ENCODE measurements at regions not wholly inside any gene's neighbourhood (a gene's known extent, or its start where the extent isn't known, plus 50 kb on each side); places are given as distances from the start of the nearest gene placed in this dataset.

- DNase-seq (ENCODE audit: low read depth, low spot score) = no peak
Observed at GRCh38 chr11:115587718-115588342, 83.6 kb upstream of the CADM1 start.

GRCh38 chr11:115585361-115586024 is 81.3 kb upstream of the CADM1 start:
- DNase-seq (ENCODE audit: low read depth, low spot score) = no peak

DNA sequence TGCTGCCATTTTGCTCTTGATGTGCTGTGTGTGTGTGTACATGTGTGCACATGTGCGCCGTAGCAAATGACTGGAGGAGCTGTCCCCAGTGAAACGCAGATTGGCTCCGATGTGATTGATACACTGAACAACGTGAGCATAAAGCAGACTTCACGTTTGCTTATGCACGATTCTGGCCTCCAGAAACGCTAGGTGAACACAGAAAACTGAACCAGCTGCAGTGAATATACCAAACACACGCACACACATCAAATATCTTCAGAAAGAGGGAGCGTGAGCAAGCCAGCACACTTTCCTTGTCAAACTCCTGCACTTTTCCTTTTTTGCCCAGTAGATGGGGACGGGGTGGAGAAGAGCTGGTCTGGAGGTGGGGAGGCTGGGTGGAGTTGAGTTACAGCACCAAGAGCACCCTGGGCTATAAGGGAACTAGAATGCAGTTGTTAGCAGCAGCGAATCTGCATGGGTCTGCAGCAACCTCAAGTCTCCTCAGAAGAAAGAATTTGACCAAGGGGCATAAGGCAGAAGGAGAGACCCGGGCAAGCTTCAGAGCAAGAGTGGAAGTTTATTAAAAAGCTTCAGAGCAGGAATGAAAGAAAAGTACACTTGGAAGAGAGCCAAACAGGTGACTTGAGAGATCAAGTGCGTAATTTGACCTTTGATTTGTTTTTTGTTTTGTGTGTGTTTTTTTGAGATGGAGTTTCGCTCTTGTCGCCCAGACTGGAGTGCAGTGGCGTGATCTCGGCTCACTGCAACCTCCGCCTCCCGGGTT is 77.8 kb upstream of the CADM1 start:
- no peak for DNase-seq (ENCODE audit: low read depth, low spot score)

- DNase-seq (ENCODE audit: low read depth, low spot score) = no peak
Observed at GRCh38 chr11:115580927-115581680, 76.9 kb upstream of the CADM1 start.

DNA sequence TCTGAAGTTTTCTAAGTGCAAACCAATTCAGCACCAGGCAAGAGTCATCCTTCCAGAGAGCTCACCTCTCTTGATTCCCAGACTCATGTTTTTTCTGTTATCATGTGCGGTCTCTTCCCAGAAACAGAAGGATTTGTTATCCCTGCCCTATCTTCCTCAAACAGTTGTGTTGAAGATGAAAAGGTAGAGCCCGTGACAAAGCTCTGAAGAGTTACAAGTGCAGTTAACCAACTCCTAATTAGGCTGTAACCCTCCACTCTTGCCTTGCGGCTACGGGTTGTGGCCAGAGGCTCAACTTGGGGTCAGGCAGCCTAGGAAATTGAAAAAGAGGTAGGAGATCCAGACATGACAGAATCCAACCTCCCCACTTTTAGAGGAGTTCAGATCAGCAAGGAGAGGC is 76.2 kb upstream of the CADM1 start:
- no peak for DNase-seq (ENCODE audit: low read depth, low spot score)

- no peak for DNase-seq (ENCODE audit: low read depth, low spot score)
Observed at GRCh38 chr11:115579181-115579825, 75.1 kb upstream of the CADM1 start.

DNA sequence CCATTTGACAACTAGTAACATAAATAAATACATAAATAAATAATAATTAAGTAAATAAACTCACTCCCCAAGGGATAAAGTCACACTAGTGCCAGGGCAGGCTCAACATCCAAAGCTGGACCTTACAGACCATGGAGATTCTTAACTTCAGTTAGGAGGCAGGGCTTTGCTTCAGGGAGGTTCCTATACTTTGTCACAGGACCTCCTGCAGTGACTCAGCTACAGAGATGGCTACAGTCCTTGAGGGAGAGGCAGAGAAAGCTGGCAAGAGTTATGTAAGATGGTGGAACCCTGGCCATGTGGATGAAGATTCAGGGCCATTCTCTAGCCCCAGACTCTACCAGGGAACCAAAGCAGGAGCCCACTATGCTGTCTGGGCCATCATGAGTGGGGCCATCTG is 74.1 kb upstream of the CADM1 start:
- no peak for DNase-seq (ENCODE audit: low read depth, low spot score)

DNA sequence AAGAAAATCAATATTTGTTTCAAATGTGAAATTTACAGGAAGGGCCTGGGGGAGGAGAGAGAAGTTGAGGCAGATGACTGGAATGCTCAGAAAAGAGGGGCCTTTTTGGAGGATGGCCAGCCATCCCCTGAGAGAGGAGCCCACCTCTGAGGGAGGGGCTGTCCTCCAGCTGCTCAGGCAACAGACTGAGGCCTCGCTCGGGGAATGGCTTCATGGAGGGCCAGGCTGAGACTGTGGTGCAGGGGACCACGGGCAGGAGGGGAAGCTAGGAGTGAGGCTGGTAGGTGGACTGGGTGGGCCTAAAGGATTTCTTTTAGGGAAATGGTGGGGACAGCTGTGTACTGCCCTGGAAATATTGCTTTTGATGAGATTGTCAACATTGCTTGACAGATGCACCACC is 73.5 kb upstream of the CADM1 start:
- DNase-seq (ENCODE audit: low read depth, low spot score) = no peak

DNA sequence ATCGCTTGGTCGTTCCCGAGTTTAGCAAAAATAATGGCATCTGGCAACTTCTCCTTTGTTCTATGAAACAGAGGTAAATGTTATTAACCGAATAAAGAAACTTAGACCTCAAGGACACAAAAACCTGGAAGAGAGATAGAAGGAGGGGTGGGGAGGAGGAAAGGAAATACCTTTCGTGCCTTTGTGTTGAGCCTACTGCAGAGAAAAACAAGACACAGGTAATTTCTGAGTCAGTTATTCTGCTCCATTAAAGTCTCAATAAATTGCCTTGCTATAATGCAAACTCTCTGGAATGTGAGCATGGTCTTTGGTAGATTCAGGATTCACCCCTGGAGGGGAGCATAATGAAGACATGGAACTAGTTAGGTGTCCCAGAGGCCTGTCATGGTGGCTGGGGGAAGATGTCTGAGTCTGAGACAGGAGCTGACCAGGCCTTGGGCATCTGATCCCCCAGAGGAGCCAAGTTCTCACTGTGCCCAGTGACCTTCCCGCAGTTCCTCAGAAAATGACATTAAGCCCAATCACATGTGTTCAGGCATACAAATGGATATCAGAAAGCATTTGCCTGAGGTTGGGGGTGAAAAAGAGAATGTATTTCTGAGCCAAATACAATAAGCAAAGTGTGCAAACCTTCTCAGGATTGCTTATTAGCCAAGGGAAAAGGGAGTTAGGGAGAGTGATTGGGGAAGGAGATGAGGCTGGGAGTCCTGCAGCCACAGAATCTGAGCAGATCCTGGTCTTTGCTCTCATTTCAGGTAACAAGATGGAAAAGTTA is 72.6 kb upstream of the CADM1 start:
- DNase-seq (ENCODE audit: low read depth, low spot score) = no peak

- DNase-seq (ENCODE audit: low read depth, low spot score) = no peak
Observed at GRCh38 chr11:115572551-115572950, 68.3 kb upstream of the CADM1 start.

GRCh38 chr11:115566180-115566764 is 62.1 kb upstream of the CADM1 start:
- DNase-seq (ENCODE audit: low read depth, low spot score) = no peak

DNA sequence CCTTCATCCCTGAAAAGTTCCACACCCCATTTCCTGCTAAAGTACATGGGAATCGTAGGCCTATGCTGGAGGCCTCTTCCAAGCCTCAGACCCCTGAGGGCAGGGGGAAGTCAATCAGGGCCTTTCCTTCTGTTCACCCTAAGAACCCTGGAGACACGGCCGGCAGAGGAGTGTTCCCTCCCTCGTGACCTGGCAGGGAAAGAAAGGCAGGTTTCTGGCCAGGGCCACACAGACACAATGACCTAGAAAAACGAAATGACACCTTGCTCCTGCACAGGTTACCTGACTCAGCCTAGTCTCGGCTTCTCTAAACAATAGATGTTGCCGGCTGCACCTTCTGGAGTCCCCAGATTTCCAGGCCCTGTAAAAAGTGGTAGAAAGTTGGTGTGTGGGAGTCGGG is 60.6 kb upstream of the CADM1 start:
- no peak for DNase-seq (ENCODE audit: low read depth, low spot score)

DNA sequence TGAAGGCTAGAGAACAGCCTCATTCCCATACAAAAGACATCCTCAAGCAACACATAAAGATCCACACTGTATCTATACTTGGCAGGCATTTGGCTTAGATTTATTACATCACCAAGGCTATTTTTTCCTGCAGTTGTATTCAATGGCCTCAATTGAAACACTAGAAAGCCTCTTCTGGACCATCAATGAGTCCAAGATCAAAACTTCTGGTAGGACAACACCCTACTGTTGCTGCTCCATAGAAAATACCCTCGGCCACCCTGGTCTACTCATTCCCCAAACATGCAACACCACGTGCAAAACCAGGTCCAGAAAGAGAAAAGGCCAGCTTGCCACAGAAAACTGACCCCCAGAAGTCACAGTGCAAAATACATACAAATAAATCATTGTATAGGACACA is 56.9 kb upstream of the CADM1 start:
- no peak for DNase-seq (ENCODE audit: low read depth, low spot score)

DNA sequence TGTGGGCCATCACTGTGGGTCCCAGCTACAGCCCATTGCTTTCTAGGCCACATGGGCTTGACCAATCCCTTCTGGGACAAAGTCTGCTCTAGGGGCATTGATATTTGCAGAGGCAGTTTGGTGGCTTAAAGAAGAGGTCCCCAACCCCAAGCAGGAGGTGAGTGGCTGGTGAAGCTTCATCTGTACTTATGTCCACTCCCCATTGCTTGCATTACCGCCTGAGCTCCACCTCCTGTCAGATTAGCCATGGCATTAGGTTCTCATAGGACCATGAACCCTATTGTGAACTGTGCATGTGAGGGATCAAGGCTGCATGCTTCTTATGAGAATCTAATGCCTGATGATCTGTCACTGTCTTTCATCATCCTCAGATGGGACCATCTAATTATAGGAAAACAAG is 54.4 kb upstream of the CADM1 start:
- DNase-seq (ENCODE audit: low read depth, low spot score) = no peak

GRCh38 chr11:115557681-115558080 is 53.5 kb upstream of the CADM1 start:
- no peak for DNase-seq (ENCODE audit: low read depth, low spot score)

GRCh38 chr11:115556984-115557383 is 52.8 kb upstream of the CADM1 start:
- no peak for DNase-seq (ENCODE audit: low read depth, low spot score)

DNA sequence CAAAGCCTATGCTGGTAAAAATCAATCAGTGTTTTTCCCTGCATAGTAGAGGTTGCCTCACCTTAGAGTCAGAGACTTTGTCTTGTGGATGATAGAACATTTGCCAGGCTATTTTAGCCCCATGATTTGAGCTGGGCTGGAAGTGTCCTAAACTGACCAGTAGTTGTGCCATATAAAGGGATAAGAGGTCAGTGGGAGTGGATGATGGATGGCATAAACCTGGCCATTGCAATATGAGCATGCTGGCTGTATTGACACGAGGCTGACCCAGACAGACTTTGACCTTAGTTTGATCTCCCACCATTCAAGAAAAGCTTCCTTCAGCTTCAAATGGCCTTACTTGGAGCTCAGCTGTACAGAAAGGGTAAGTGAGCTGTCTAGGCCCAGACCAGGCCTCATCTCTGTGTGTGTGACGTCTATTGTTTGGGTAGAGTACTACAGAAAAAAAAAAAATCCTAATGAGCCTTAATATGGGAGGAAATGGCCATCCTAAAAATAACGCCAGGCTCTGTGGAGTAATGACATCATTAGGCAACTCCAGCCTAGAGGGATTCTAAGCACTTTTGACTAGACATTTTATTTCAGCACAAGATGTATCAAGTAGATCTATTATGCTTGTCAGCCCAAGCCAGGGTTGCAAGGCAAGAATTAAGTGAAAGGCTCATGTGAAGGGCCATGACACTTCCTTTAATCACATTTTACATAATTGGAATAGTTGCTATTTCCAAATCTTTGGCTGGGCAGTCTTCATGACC is 51.3 kb upstream of the CADM1 start:
- no peak for DNase-seq (ENCODE audit: low read depth, low spot score)

All from pulmonary artery endothelial cell (primary cell).